BJ (cell line): ENCODE measurements at regions not wholly inside any gene's neighbourhood (a gene's known extent, or its start where the extent isn't known, plus 50 kb on each side); places are given as distances from the start of the nearest gene placed in this dataset.

Experiments used
- CTCF ChIA-PET: fragments of 350-600 bp; formaldehyde crosslinking; extraction: SDS; loops from one replicate; lab custom pipeline; 2021; ENCODE audit warnings: antibody characterized with exemption, inconsistent platforms; lab: Yijun Ruan, JAX
- POLR2A ChIA-PET: fragments of 300-600 bp; sonication (Branson Sonifier 250); formaldehyde crosslinking; extraction: SDS; loops from one replicate; lab custom pipeline; 2021; ENCODE audit warnings: antibody characterized with exemption; lab: Charles Lee
- DNase-seq: peaks from one replicate; pipeline ENCODE4 v3.0.0-alpha.2; 2011; ENCODE audit warnings: low read depth
- H3K27me3 ChIP-seq: 2 replicates; pipeline ENCODE4 v1.6.0; 2011; ENCODE audit warnings: low read length; ENCODE audit not compliant: control insufficient read depth, insufficient read depth
- H3K36me3 ChIP-seq: 2 replicates; pipeline ENCODE4 v1.5.1; 2011; ENCODE audit warnings: low read length; ENCODE audit not compliant: control insufficient read depth, insufficient read depth
- H3K4me3 ChIP-seq: 2 replicates; pipeline ENCODE4 v1.5.1; 2011; ENCODE audit warnings: low read depth, mild to moderate bottlenecking, control low read depth, low read length
- TF ChIP-seq, protein P1 (sequence below): IDR thresholded peaks from 2 replicates; pipeline ENCODE4 v1.5.1; 2011; ENCODE audit warnings: low read depth, mild to moderate bottlenecking, control low read depth, inconsistent platforms, low read length, moderate library complexity; ENCODE audit not compliant: insufficient read depth

- ChIA-PET POLR2A (no interaction called here), CTCF (interaction anchor here (0.7 kb wide), 1 partner anchor 415 kb away, joined by 3 read pairs; no protein-coding TSS in a partner anchor)
Observed at GRCh38 chr1:56189454-56189853, 389.9 kb downstream of the PLPP3 start.

GRCh38 chr1:56188855-56189254 is 390.5 kb downstream of the PLPP3 start:
- no peak overlapping the region for H3K4me3 ChIP-seq
- POLR2A ChIA-PET: no interaction called here
- DNase-seq: no peak
- no peaks in the 10 kb centered on the region for H3K27me3 ChIP-seq
- CTCF ChIA-PET: no interaction called here
- no peaks in the 10 kb centered on the region for H3K36me3 ChIP-seq
- TF ChIP-seq, protein P1, sequence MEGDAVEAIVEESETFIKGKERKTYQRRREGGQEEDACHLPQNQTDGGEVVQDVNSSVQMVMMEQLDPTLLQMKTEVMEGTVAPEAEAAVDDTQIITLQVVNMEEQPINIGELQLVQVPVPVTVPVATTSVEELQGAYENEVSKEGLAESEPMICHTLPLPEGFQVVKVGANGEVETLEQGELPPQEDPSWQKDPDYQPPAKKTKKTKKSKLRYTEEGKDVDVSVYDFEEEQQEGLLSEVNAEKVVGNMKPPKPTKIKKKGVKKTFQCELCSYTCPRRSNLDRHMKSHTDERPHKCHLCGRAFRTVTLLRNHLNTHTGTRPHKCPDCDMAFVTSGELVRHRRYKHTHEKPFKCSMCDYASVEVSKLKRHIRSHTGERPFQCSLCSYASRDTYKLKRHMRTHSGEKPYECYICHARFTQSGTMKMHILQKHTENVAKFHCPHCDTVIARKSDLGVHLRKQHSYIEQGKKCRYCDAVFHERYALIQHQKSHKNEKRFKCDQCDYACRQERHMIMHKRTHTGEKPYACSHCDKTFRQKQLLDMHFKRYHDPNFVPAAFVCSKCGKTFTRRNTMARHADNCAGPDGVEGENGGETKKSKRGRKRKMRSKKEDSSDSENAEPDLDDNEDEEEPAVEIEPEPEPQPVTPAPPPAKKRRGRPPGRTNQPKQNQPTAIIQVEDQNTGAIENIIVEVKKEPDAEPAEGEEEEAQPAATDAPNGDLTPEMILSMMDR: no peak

More at GRCh38 chr1:56189454-56189853, 389.9 kb downstream of the PLPP3 start:
- no peaks in the 10 kb centered on the region for H3K36me3 ChIP-seq
- no peak overlapping the region for H3K4me3 ChIP-seq
- no peaks in the 10 kb centered on the region for H3K27me3 ChIP-seq
- no peak for DNase-seq
- TF ChIP-seq, protein P1: no peak

DNA sequence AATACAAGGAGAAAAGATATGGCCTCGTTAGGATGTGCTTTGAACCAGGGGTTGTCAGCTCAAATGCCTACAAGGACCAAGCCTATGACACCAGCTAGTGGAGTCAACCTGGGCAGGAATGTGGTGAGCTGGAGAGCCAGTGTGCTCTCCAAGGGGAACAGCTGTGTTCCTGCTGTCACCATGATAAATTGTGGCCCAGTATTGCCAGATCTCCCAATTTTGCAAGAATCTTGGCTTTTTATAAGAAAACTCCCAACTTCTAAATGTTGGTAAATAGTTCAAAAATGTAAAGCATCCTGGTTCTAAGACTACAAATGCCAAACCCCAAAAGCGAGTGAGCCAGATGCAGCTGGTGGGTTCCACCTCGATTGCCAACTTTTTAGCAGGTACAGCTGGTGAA is 391.1 kb downstream of the PLPP3 start:
- ChIA-PET CTCF (no interaction called here), POLR2A (no interaction called here)
- no peaks in the 10 kb centered on the region for H3K36me3 ChIP-seq
- TF ChIP-seq, protein P1: no peak
- no peak overlapping the region for H3K4me3 ChIP-seq
- no peaks in the 10 kb centered on the region for H3K27me3 ChIP-seq
- DNase-seq: no peak

GRCh38 chr1:56187405-56187804 is 392.0 kb downstream of the PLPP3 start:
- POLR2A ChIA-PET: no interaction called here
- no peak overlapping the region for H3K4me3 ChIP-seq

DNA sequence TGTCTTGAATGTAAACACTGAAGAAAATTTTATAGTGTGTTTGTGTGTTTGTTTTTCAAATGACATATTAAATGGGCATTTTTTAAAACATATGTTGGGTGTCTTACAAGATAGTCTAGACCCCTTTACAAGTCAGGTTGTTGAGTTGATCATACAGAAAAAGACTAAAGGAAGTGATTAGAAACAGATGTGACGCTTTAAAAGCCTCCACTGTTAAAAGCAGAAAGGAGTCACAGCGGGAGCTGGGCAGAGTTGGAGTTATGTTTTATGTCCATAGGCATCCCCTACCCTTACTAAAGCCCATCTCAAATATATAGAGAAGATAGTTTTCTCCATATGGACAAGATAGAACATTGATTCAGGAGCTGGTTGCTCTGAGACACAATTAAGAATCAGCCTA is 393.9 kb downstream of the PLPP3 start:
- TF ChIP-seq, protein P1: no peak
- Histone ChIP-seq H3K27me3 (no peaks in the 10 kb centered on the region), H3K36me3 (no peaks in the 10 kb centered on the region), H3K4me3 (no peak overlapping the region)
- POLR2A ChIA-PET: no interaction called here
- no peak for DNase-seq
- CTCF ChIA-PET: interaction anchor here (1.1 to 1.4 kb wide), 2 partner anchors 8 to 9 kb away, joined by 3 to 6 read pairs; no protein-coding TSS in a partner anchor

More at GRCh38 chr1:56187405-56187804, 392.0 kb downstream of the PLPP3 start:
- Histone ChIP-seq H3K27me3 (no peaks in the 10 kb centered on the region), H3K36me3 (no peaks in the 10 kb centered on the region)
- DNase-seq: no peak
- TF ChIP-seq, protein P1: no peak
- CTCF ChIA-PET: interaction anchor here (0.9 kb wide), 1 partner anchor 12 kb away, joined by 3 read pairs; no protein-coding TSS in a partner anchor
